Fibroblast of villous mesenchyme (primary cell): ENCODE measurements at regions not wholly inside any gene's neighbourhood (a gene's known extent, or its start where the extent isn't known, plus 50 kb on each side); places are given as distances from the start of the nearest gene placed in this dataset.

Experiments used
- DNase-seq: peaks from one replicate; pipeline ENCODE4 v3.0.0-alpha.2; 2010; ENCODE audit warnings: low read depth
- H3K4me3 ChIP-seq: 2 replicates; pipeline ENCODE4 v1.5.1; 2011; ENCODE audit warnings: low read depth, mild to moderate bottlenecking, low read length
- CTCF ChIP-seq: IDR thresholded peaks from 2 replicates; pipeline ENCODE4 v1.5.1; 2012; ENCODE audit warnings: low read depth, mild to moderate bottlenecking, low read length; ENCODE audit not compliant: insufficient read depth

- DNase-seq = peak; percentile 95
- no peak for TF ChIP-seq CTCF
- no peak overlapping the region for H3K4me3 ChIP-seq
These were observed 56.9 kb upstream of the PRSS23 start for GRCh38 chr11:86743223-86744118.

- TF ChIP-seq CTCF = no peak
- peak; percentile 79 for DNase-seq
- H3K4me3 ChIP-seq = no peak overlapping the region
These were observed 58.2 kb upstream of the PRSS23 start for GRCh38 chr11:86741839-86742805.

- no peak for TF ChIP-seq CTCF
- H3K4me3 ChIP-seq = no peak overlapping the region
- DNase-seq = no peak
These were observed 58.9 kb upstream of the PRSS23 start for GRCh38 chr11:86741484-86741835.

DNA sequence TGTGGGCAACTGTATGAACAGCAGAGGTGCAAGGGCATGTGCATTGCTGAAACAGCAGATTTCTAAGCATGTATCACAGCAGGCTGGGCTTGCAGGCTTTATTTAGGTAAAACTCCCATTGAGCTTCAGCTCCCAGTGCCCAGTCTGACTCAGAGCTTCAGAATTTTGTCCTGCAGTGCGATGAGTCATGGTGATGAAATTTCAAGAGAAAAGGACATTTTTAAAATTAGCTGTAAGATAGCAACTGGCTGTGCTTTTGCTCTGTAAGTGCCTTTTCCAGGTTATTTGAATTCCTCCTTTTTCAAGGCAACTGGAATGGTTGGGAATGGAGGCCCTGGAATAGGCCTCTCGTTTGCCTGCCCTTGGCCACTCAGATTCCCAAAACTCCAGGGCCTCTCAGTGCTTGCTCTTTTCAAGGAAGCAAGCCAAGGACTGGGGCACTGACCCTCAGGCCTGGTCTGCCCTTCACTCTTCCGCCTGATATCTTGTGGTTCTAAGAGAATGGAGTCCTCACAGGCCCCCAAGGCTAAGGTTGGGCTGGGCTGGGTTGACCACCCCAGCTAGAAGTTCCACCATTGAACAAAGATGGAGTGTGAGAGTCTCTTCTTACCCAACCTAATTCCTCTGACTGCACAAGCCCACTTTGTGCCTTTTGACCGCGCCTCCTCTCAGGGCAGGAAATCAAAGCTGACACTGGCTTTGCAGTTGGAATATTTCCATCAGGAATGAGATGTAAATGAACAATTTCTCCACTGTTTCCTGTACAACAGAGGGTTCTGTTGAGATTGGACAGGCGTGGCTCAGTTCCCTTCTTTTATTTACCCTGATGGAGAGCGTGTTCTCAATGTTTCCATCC lies 59.5 kb upstream of the PRSS23 start:
- DNase-seq = peak; percentile 95
- H3K4me3 ChIP-seq = no peak overlapping the region
- no peak for TF ChIP-seq CTCF

GRCh38 chr11:86738568-86738967 lies 61.8 kb upstream of the PRSS23 start:
- no peak overlapping the region for H3K4me3 ChIP-seq
- TF ChIP-seq CTCF = no peak
- DNase-seq = no peak

DNA sequence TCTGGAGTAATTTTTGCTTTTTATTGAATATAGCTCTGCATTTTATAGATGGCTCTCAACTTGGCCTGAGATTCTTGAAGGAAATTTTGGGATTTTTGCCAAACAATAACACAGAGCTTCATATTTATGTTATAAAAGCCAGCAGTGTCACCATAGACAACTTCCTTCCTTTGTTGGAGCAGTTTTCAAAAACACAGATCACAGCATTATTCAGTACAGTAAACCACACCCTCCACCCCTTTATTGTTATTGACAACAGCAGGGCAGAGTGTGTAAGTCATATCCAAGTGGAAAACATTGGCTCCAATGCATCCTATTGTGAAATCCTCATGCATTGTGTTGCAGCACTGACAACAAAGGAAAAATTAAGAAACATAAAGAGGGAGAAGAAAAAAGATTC lies 62.6 kb upstream of the PRSS23 start:
- no peak for TF ChIP-seq CTCF
- peak; percentile 66 for DNase-seq

More for the DNA sequence above, 62.6 kb upstream of the PRSS23 start:
- no peak overlapping the region for H3K4me3 ChIP-seq
